PFSK-1 (cell line): ENCODE measurements at regions not wholly inside any gene's neighbourhood (a gene's known extent, or its start where the extent isn't known, plus 50 kb on each side); places are given as distances from the start of the nearest gene placed in this dataset.

Experiments
- POLR2AphosphoS5 ChIP-seq: IDR thresholded peaks from 2 replicates; pipeline ENCODE4 v1.6.1; 2012; ENCODE audit warnings: low read depth, mild to moderate bottlenecking, control low read depth, low read length, moderate library complexity
- REST ChIP-seq, 2 experiments: IDR thresholded peaks; 2 replicates each; pipeline versions ENCODE4 v1.6.1 to v1.8.0; 2011 to 2012; ENCODE audit warnings: low read depth in 2 of 2, low read length in 2 of 2, control low read depth in 1 of 2, inconsistent platforms in 1 of 2, mild to moderate bottlenecking in 1 of 2, moderate library complexity in 1 of 2; ENCODE audit not compliant: insufficient read depth in 1 of 2
- SIN3A ChIP-seq: IDR thresholded peaks from 2 replicates; pipeline ENCODE4 v1.6.1; 2012; ENCODE audit warnings: mild to moderate bottlenecking, low read length, moderate library complexity, borderline replicate concordance; ENCODE audit not compliant: insufficient read depth

DNA sequence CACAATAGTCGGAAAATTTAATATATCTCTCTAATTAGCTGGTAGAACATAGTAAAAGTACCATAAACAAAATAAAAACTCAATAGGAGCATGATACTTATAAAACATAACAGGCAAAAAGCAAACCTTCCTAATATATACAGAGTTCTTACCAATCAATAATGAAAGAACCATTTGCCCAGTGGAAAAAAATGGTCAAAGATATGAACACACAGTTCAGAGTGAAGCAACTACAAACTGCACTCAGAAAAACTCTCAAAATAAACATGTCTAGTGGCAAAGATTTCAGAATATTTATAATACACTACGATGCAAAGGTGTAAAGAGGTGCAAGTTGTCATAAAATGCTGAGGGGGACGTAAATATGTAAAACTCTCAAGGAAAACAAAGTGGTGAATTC lies 576.2 kb upstream of the CTNND2 start:
- TF ChIP-seq REST (IDR thresholded peaks at IDR 0.05; ENCODE audit: insufficient read depth in 1 of 2, low read depth in 2 of 2, low read length in 2 of 2) (no peak), POLR2AphosphoS5 (no peak), SIN3A (no peak)
